GM12892 (cell line): ENCODE measurements at regions not wholly inside any gene's neighbourhood (a gene's known extent, or its start where the extent isn't known, plus 50 kb on each side); places are given as distances from the start of the nearest gene placed in this dataset.
"Not testable (repeated sequence)": the region's sequence is repeated elsewhere in the genome, so short reads cannot be mapped to it uniquely, and the experiment has no call there.

ENCODE experiments used
- POLR2A ChIP-seq: IDR thresholded peaks from 2 replicates; pipeline ENCODE4 v1.6.1; 2011; ENCODE audit warnings: low read depth, low read length, control low read depth
- POLR2AphosphoS5 ChIP-seq: IDR thresholded peaks from 2 replicates; pipeline ENCODE4 v1.6.1; 2011; ENCODE audit warnings: low read depth, low read length, control low read depth
- TAF1 ChIP-seq: IDR thresholded peaks from 2 replicates; pipeline ENCODE4 v1.6.1; 2011; ENCODE audit warnings: low read depth, mild to moderate bottlenecking, control low read depth, low read length, borderline replicate concordance

GRCh38 chr21:27928534-27929115, 961.7 kb upstream of the ADAMTS5 start:
- not testable (repeated sequence) for TF ChIP-seq POLR2A, POLR2AphosphoS5, TAF1
